ENCODE measurements at regions not wholly inside any gene's neighbourhood (a gene's known extent, or its start where the extent isn't known, plus 50 kb on each side); places are given as distances from the start of the nearest gene placed in this dataset.

GRCh38 chr9:22913026-22913425 is 466.4 kb downstream of the DMRTA1 start:
- Histone ChIP-seq H4K20me1 (ENCODE audit: insufficient read depth) (no peaks in the 10 kb centered on the region), H3K4me2 (ENCODE audit: low read length) (no peak overlapping the region), H3K27ac (ENCODE audit: low read length) (no peak overlapping the region), H3K9me3 (ENCODE audit: low read length) (no peaks in the 10 kb centered on the region), H3K27me3 (ENCODE audit: insufficient read depth, low read depth, low read length) (no peaks in the 10 kb centered on the region), H3K36me3 (ENCODE audit: insufficient read depth, low read length) (no peaks in the 10 kb centered on the region), H3K9me2 (ENCODE audit: insufficient read depth, low read length) (no peaks in the 10 kb centered on the region), H3K79me2 (replicated peaks; ENCODE audit: insufficient read depth, low read length) (no peaks in the 10 kb centered on the region), H3K9ac (ENCODE audit: low read length) (no peak overlapping the region), H2AFZ (ENCODE audit: low read depth, low read length) (no peak overlapping the region), H3K4me3 (ENCODE audit: low read length) (no peak overlapping the region), H3F3A (ENCODE audit: insufficient read depth, low read length, poor library complexity, severe bottlenecking) (no peaks in the 10 kb centered on the region)
- no peak for TF ChIP-seq CTCF (IDR thresholded peaks at IDR 0.05; ENCODE audit: poor library complexity, severe bottlenecking)
- no peak for TF ChIP-seq REST (IDR thresholded peaks at IDR 0.05; ENCODE audit: borderline replicate concordance)
- no peak for TF ChIP-seq TAF1 (IDR thresholded peaks at IDR 0.05; ENCODE audit: low read depth)
- no peak for TF ChIP-seq EZH2 (IDR thresholded peaks at IDR 0.05; ENCODE audit: borderline replicate concordance, insufficient read depth, low read length, poor library complexity, severe bottlenecking)
- no peak for TF ChIP-seq RAD21 (conservative IDR thresholded peaks at IDR 0.05)
- no peak for TF ChIP-seq EP300 (conservative IDR thresholded peaks at IDR 0.05; ENCODE audit: poor library complexity, severe bottlenecking)
- no peak for TF ChIP-seq MXI1 (conservative IDR thresholded peaks at IDR 0.05; ENCODE audit: poor library complexity, severe bottlenecking)
- no peak for TF ChIP-seq SMC3 (conservative IDR thresholded peaks at IDR 0.05; ENCODE audit: poor library complexity)
- TF ChIP-seq POLR2AphosphoS5 (IDR thresholded peaks at IDR 0.05): no peak

- no peak for TF ChIP-seq EZH2 (IDR thresholded peaks at IDR 0.05; ENCODE audit: borderline replicate concordance, insufficient read depth, low read length, poor library complexity, severe bottlenecking)
- TF ChIP-seq RAD21 (conservative IDR thresholded peaks at IDR 0.05): no peak
- no peak for TF ChIP-seq SMC3 (conservative IDR thresholded peaks at IDR 0.05; ENCODE audit: poor library complexity)
- no peak for TF ChIP-seq CTCF (IDR thresholded peaks at IDR 0.05; ENCODE audit: poor library complexity, severe bottlenecking)
- no peak for TF ChIP-seq MXI1 (conservative IDR thresholded peaks at IDR 0.05; ENCODE audit: poor library complexity, severe bottlenecking)
- no peak for TF ChIP-seq POLR2AphosphoS5 (IDR thresholded peaks at IDR 0.05)
- no peak for TF ChIP-seq REST (IDR thresholded peaks at IDR 0.05; ENCODE audit: borderline replicate concordance)
- TF ChIP-seq TAF1 (IDR thresholded peaks at IDR 0.05; ENCODE audit: low read depth): no peak
- TF ChIP-seq EP300 (conservative IDR thresholded peaks at IDR 0.05; ENCODE audit: poor library complexity, severe bottlenecking): no peak
- Histone ChIP-seq H3K79me2 (replicated peaks; ENCODE audit: insufficient read depth, low read length) (no peaks in the 10 kb centered on the region), H3K4me2 (ENCODE audit: low read length) (no peak overlapping the region), H3F3A (ENCODE audit: insufficient read depth, low read length, poor library complexity, severe bottlenecking) (no peaks in the 10 kb centered on the region), H2AFZ (ENCODE audit: low read depth, low read length) (no peak overlapping the region), H3K4me3 (ENCODE audit: low read length) (no peak overlapping the region), H3K27me3 (ENCODE audit: insufficient read depth, low read depth, low read length) (no peaks in the 10 kb centered on the region), H3K36me3 (ENCODE audit: insufficient read depth, low read length) (no peaks in the 10 kb centered on the region), H3K27ac (ENCODE audit: low read length) (no peak overlapping the region), H4K20me1 (ENCODE audit: insufficient read depth) (no peaks in the 10 kb centered on the region), H3K9me3 (ENCODE audit: low read length) (no peaks in the 10 kb centered on the region), H3K9ac (ENCODE audit: low read length) (no peak overlapping the region), H3K9me2 (ENCODE audit: insufficient read depth, low read length) (no peaks in the 10 kb centered on the region)
Observed at GRCh38 chr9:22913518-22913917, 466.9 kb downstream of the DMRTA1 start.
